ENCODE measurements at regions not wholly inside any gene's neighbourhood (a gene's known extent, or its start where the extent isn't known, plus 50 kb on each side); places are given as distances from the start of the nearest gene placed in this dataset.

DNA sequence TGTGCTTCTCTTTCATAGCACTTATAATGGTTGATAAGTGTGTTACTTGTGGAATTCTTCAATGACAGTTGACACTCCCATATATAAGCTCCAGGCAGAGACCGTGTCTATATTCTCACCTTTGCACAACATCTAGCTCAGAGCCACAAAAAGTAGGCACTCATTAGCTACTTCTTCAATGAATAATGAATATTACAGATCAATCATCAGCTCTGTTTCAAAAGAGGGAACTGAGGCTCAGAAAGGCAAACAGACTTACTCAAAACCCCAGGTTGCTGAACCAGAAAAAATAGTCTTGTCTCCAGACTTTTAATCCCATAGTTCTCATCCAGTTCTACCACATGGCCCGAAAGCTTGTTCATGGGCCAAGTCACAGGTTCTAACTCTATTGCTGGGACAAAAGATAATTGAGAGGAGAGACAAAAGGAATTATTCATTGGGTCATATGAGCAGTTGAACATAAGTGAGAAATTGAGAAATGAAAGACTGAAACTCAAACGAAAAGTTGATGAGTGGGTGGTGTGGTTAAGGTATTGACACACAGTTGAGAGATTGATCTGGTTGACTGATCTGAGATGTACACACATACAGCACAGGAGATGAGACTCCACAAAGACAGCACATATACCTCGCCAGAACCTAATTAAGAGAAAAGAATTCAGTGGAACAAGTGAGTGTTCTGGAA lies 381.6 kb downstream of the EFNA5 start:
- Histone ChIP-seq H3K27ac (no peak overlapping the region), H3K4me3 (no peak overlapping the region)
- TF ChIP-seq, protein P1, sequence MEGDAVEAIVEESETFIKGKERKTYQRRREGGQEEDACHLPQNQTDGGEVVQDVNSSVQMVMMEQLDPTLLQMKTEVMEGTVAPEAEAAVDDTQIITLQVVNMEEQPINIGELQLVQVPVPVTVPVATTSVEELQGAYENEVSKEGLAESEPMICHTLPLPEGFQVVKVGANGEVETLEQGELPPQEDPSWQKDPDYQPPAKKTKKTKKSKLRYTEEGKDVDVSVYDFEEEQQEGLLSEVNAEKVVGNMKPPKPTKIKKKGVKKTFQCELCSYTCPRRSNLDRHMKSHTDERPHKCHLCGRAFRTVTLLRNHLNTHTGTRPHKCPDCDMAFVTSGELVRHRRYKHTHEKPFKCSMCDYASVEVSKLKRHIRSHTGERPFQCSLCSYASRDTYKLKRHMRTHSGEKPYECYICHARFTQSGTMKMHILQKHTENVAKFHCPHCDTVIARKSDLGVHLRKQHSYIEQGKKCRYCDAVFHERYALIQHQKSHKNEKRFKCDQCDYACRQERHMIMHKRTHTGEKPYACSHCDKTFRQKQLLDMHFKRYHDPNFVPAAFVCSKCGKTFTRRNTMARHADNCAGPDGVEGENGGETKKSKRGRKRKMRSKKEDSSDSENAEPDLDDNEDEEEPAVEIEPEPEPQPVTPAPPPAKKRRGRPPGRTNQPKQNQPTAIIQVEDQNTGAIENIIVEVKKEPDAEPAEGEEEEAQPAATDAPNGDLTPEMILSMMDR (IDR thresholded peaks at IDR 0.05), result no peak
- DNase-seq (ENCODE audit: low spot score), result no peak

DNA sequence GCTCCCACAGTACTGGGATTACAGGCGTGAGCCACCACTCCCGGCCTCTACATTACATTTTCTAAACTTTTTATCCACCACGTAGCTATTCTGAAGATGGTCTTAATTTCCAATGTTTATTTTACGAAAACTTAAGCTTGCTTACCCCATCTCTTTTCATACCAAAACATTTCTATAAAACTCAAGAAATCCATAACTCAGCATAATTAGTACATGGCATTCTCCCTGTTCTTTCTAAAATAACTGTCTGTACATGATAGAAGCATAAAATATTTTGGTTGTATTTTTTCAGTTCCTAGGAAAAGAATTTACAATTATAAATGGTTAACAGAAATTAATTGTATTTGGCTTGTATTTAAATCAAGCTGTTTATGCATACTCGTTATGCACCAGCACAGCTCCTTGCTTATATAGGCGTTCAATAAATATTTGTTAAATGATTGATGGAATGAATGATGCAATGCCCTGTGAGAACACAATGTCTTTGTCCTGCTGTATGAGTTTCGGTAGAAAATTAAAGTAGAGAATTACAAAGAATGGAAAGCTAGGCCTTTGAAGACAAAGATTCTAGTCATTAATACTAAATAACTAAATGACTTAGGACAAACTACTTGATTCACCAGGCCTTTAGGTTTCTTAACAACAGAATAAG lies 384.2 kb downstream of the EFNA5 start:
- Histone ChIP-seq H3K27ac (no peak overlapping the region), H3K4me3 (no peak overlapping the region)
- TF ChIP-seq, protein P1 (IDR thresholded peaks at IDR 0.05), result no peak
- no peak for DNase-seq (ENCODE audit: low spot score)

DNA sequence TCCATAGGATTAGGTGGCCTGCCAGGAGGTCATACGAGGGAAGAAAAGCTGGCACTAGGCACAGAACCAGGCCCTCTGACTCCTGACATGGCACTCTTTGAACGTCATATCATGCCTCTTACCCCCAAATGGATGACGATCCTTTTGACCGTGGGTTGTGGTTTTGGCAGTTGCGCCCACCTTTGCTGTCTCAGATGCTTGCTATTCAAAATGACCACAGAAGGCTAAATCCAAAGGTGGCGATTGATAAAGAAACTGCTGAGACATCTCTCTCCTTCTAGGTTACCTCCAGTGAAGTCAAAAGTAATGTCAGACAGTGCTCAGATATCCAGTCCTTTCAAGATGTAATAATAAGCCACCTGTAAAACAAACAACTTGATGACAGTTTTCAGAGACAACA lies 385.0 kb downstream of the EFNA5 start:
- DNase-seq (ENCODE audit: low spot score), result no peak
- TF ChIP-seq, protein P1 (IDR thresholded peaks at IDR 0.05), result no peak
- no peak overlapping the region for H3K4me3 ChIP-seq
- H3K27ac ChIP-seq, result no peak overlapping the region

DNA sequence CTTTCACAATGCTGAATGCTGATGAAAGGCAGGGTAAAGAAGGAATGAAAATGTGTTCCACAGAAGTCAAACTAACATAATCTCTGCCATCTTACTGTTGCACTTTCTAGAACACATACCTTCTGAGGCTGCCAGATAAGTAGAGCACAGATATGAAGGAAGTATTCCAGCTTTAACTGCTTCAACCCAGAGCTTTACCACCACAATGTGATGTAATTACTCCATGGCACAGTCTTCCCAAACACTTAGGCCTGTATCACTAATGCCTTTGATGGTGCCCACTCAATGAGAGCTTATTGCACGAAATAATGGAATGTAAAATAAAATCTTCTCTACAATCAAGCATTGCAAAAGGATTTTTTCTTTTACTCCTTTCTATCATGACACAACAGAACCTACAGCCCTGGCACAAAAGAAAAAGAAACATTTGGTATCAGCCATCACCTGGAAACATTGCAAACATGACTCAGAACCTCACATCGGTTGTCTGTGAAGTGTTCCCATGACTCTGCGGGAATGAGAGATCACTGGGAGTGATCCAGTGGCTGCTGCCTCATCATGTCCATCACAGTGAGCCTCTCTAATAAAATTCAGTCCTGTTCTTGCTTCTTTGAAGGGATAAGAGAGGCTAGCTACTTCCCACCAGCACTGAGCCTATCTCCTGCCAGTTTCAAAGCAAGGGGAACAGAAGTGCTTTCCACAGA lies 385.8 kb downstream of the EFNA5 start:
- no peak overlapping the region for H3K4me3 ChIP-seq
- H3K27ac ChIP-seq, result no peak overlapping the region
- TF ChIP-seq, protein P1 (IDR thresholded peaks at IDR 0.05), result no peak
- no peak for DNase-seq (ENCODE audit: low spot score)

DNA sequence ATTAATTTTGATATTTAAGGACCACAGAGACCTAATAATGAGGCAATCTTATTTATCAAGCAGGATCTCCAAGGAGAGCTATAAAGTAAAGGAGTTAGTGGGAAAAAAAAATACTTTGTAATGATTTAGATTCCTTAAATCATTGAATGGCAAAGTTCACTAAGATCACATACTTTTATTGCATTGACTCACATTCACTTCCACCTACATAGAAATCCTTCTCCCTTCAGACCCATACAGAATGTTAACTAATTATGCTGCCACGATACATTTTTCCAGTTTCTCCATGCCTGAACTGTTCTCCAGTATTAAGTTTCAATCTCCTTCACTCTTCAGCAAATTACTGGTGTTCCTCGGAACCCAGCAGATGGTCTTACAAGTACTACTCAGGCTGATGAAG lies 388.7 kb downstream of the EFNA5 start:
- Histone ChIP-seq H3K27ac (no peak overlapping the region), H3K4me3 (no peak overlapping the region)
- TF ChIP-seq, protein P1 (IDR thresholded peaks at IDR 0.05), result no peak
- DNase-seq (ENCODE audit: low spot score), result no peak

DNA sequence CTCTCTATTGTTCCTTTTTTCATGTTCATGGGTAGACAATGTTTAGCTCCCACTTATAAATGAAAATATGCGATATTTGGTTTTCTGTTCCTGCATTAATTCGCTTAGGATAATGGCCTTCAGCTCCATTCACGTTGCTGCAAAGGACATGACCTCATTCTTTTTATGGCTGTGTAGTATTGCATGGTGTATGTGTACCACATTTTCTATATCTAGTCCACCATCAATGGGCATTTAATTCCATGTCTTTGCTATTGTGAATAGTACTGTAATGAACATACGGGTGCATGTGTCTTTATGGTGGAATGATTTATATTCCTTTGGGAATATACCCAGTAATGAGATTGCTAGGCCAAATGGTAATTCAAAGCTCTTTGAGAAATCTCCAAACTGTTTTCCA lies 392.0 kb downstream of the EFNA5 start:
- Histone ChIP-seq H3K4me3 (no peak overlapping the region), H3K27ac (no peak overlapping the region)
- DNase-seq (ENCODE audit: low spot score), result no peak
- TF ChIP-seq, protein P1 (IDR thresholded peaks at IDR 0.05), result no peak
